ENCODE measurements at regions not wholly inside any gene's neighbourhood (a gene's known extent, or its start where the extent isn't known, plus 50 kb on each side); places are given as distances from the start of the nearest gene placed in this dataset.

DNA sequence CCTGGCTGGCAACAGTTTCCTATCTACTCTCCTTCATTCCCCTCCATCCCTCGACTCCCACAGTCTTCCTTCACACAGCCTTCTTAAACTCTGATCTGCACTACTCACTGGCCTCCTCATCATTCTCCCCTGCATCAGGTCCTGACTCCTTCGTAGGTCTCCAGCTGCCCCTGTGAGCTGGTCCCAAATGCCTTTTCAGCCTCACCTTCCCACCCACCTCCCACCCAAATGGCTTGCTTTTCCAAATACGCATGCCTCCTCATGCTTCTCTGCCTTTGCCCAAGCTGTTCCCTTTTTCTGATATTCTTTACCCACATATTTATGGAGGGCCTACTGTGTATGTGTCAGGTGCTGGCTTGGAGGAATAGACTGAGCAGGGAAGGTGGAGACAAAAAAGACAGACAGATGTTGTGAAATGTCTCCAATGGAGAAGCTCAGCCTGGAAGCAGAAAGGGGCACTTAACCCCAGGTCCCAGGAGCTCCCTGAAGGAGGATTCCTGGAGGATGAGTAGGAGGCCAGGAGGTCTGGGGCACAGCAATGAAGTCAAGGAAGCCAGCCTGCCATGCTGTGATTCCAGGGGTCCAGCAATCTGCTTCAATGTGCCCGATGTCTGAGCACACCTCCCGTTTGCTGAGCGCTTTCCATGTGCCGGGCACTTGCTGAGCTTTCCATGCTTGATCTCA lies 252.2 kb downstream of the SHQ1 start:
- no peak overlapping the region for H3K4me3 ChIP-seq
- no peaks in the 10 kb centered on the region for H3K9me3 ChIP-seq
- H4K20me1 ChIP-seq: no peaks in the 10 kb centered on the region
- H3K27ac ChIP-seq: no peak overlapping the region
- H3K4me2 ChIP-seq: no peak overlapping the region
- H3K9ac ChIP-seq: no peak overlapping the region
- H3K27me3 ChIP-seq: no peaks in the 10 kb centered on the region
- H3K36me3 ChIP-seq: no peaks in the 10 kb centered on the region
- peaks cover 52% of the 10 kb centered on the region for H3K4me1 ChIP-seq
- TF ChIP-seq Cebpa-rat (IDR thresholded peaks at IDR 0.05): no peak

DNA sequence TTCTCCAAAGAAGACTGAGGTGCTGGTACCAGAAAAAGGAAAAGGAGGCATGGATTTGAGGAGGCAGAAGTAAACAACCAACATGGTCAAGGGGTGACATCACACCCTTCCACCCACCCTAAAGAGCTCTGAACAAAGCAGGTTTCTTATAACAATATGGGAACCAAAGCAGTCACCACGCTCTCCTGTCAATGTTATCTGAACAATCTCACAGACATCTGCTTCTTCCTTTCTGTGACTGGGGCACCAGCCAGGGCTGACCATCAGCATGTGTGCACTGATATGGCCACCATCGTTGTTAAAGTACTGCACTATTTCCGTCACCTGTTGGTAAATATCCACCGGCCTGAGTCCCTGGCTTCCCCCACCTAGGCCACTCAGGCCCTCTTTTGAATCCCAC lies 252.9 kb downstream of the SHQ1 start:
- Histone ChIP-seq H3K27me3 (no peaks in the 10 kb centered on the region), H3K4me1 (peaks cover 54% of the 10 kb centered on the region), H3K36me3 (no peaks in the 10 kb centered on the region), H3K27ac (no peak overlapping the region), H3K4me2 (no peak overlapping the region), H4K20me1 (no peaks in the 10 kb centered on the region), H3K4me3 (no peak overlapping the region), H3K9me3 (no peaks in the 10 kb centered on the region), H3K9ac (no peak overlapping the region)
- TF ChIP-seq Cebpa-rat (IDR thresholded peaks at IDR 0.05): no peak

DNA sequence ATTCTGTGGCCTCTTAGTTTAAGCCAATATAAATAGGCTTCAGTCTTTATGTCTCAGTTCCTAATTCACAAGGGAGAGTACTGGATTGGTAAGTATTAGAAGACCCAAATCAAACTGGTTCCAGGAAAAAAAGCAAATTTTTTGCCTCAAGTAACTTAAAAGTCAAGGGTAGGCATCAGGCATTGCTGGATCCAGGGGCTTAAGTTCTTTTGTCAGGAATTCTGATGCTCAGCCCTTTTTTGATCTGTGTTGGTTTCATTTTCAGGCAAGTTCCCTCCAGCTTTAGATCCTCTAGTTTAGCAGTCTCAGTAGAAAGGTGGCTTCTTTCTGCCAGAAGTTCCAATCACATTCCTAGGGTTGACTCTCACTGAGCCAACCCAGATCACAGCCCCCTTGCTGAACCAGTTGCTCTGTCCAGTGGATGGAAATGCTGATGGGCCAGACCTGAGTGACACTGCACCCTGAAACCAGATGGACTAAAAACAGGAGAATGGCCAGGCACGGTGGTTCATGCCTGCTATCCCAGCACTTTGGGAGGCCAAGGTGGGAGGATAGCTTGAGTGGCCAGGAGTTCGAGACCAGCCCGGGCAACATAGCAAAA lies 253.5 kb downstream of the SHQ1 start:
- Histone ChIP-seq H3K4me2 (0 out of 2 replicates have a peak overlapping the region, but pooled peaks have one; percentile 57), H3K36me3 (no peaks in the 10 kb centered on the region), H3K4me1 (peaks cover 58% of the 10 kb centered on the region), H3K27me3 (no peaks in the 10 kb centered on the region), H3K9me3 (no peaks in the 10 kb centered on the region), H3K27ac (no peak overlapping the region), H4K20me1 (no peaks in the 10 kb centered on the region), H3K4me3 (no peak overlapping the region), H3K9ac (no peak overlapping the region)
- TF ChIP-seq Cebpa-rat (IDR thresholded peaks at IDR 0.05): no peak

DNA sequence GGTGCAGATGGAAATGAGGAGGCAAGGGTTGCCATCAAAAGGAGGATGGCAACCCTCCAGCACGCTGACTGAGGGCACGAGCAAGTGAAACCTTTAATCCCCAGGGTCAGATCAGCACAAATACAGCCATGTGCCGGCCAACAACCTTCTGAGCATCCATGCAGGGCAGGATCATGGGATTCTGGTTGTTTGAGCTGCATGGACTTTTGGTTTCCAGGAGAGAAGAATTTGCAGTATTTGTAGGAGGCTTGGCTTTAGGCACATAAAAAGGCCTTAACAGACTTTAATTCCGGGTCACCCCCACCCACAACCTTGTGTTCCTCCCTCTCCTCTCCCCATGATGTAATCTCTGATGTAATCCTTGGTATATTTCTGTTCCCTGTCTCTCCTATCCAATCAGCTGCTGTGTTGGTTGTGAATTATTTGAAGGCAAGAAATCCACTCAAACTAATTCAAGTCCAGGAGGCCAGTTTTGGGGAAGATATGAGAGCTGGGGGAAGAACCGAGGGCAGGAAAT lies 254.3 kb downstream of the SHQ1 start:
- no peaks in the 10 kb centered on the region for H3K36me3 ChIP-seq
- TF ChIP-seq Cebpa-rat (IDR thresholded peaks at IDR 0.05): no peak
- peaks cover 54% of the 10 kb centered on the region for H3K4me1 ChIP-seq
- H4K20me1 ChIP-seq: no peaks in the 10 kb centered on the region
- no peak overlapping the region for H3K9ac ChIP-seq
- peak overlapping the region; percentile 57 for H3K4me2 ChIP-seq
- no peak overlapping the region for H3K27ac ChIP-seq
- H3K4me3 ChIP-seq: no peak overlapping the region
- no peaks in the 10 kb centered on the region for H3K9me3 ChIP-seq
- H3K27me3 ChIP-seq: no peaks in the 10 kb centered on the region

DNA sequence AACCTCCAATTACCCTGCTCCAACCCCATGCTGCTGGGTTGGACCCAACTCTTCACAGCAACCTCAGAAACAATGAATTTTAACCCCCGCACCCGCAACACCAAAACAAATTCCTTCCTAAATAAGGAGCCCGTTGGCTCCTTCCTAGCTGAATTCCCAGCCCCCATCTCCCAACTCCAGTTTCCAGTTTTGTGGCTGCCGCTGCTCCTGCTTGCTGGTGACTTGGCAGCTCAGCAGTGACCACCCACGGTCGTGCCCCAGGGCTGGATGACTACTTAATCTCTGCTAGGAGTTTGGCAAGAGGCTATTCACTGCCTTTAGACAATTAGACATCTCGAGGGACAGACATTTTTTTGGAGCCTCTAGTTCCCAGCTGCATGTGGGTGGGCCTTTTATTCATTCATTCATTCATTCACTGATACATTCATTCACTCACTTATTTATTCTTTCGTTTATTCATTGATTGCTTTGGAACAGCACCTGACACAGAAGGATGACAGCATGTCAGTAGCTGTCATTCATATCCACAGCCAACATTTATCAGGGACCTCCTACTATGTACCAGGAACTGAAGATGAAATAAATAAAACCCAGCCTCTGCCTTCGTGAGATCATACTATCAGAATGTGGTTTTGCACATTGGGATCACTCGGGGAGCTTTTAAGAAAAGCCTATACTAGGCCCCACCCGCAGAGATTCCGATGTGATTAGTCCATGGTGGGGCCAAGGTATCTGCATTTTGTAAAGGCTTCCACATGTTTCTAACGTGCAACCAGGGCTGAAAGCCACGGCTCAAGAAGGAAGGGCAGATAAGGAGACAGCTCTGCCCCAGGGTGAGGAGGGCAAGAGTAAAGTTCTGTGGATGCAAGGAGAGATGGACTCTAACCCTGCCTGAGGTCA lies 256.5 kb downstream of the SHQ1 start:
- TF ChIP-seq Cebpa-rat (IDR thresholded peaks at IDR 0.05): no peak
- no peak overlapping the region for H3K9ac ChIP-seq
- no peak overlapping the region for H3K27ac ChIP-seq
- no peaks in the 10 kb centered on the region for H3K9me3 ChIP-seq
- H3K27me3 ChIP-seq: peaks cover under 1% of the 10 kb centered on the region; the same call in 1 of the 2 replicates
- H3K4me2 ChIP-seq: no peak overlapping the region
- no peaks in the 10 kb centered on the region for H4K20me1 ChIP-seq
- H3K4me1 ChIP-seq: peaks cover 34% of the 10 kb centered on the region
- H3K36me3 ChIP-seq: no peaks in the 10 kb centered on the region
- no peak overlapping the region for H3K4me3 ChIP-seq

DNA sequence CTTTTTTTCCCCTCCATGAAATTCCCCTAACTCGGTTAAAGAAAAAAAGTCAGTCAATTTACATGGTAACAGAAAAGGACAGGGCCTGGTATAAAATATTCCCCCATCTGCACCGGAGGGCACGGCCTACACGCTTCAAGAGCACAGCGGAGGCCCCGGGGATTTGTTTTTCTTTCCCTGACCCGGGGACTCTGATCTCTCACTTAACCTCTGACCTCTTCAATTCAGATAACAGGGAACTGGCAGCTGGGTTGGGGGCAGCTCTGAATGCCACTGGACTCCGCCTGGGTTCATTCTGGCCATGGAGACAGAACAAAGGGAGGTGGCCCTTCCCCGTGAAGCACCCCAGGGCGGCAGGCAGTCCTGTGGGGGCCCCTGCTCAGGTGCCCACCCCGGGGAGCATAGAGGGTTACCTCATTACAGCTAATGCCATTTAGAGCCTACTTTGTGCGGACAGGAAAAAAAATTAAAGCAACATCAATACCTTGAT lies 257.5 kb downstream of the SHQ1 start:
- no peaks in the 10 kb centered on the region for H4K20me1 ChIP-seq
- H3K9ac ChIP-seq: no peak overlapping the region
- H3K27me3 ChIP-seq: peaks cover 5% of the 10 kb centered on the region; the same call in 1 of the 2 replicates
- TF ChIP-seq Cebpa-rat (IDR thresholded peaks at IDR 0.05): no peak
- H3K27ac ChIP-seq: no peak overlapping the region
- H3K9me3 ChIP-seq: no peaks in the 10 kb centered on the region
- H3K4me1 ChIP-seq: peaks cover 30% of the 10 kb centered on the region
- no peak overlapping the region for H3K4me3 ChIP-seq
- no peaks in the 10 kb centered on the region for H3K36me3 ChIP-seq
- H3K4me2 ChIP-seq: peak overlapping the region; percentile 48

DNA sequence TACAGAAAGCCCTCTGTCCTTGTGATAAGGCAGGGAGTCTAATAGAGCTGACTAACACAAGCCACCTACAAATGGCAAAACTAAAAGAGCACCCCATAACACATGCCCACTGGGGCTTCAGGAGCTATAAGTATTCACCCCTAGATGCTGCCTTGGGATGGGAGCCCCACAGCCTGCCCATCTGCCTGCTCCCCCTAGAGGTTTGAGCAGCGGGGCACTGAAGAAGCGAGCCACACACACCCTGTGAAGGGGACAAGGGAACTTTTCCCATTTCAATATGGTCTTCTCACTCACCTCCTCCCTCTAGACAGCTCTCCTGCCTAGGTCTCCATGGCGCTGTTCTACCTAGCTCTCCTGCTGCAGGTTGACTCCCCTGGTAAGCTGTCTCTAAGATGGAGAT lies 261.0 kb downstream of the SHQ1 start:
- Histone ChIP-seq H3K4me3 (no peak overlapping the region), H3K27me3 (peaks cover 5% of the 10 kb centered on the region; the same call in 1 of the 2 replicates), H4K20me1 (peaks cover 5% of the 10 kb centered on the region; the same call in 1 of the 2 replicates), H3K27ac (no peak overlapping the region), H3K4me2 (no peak overlapping the region), H3K9ac (no peak overlapping the region), H3K4me1 (peaks cover 35% of the 10 kb centered on the region), H3K9me3 (no peaks in the 10 kb centered on the region), H3K36me3 (no peaks in the 10 kb centered on the region)
- TF ChIP-seq Cebpa-rat (IDR thresholded peaks at IDR 0.05): no peak

DNA sequence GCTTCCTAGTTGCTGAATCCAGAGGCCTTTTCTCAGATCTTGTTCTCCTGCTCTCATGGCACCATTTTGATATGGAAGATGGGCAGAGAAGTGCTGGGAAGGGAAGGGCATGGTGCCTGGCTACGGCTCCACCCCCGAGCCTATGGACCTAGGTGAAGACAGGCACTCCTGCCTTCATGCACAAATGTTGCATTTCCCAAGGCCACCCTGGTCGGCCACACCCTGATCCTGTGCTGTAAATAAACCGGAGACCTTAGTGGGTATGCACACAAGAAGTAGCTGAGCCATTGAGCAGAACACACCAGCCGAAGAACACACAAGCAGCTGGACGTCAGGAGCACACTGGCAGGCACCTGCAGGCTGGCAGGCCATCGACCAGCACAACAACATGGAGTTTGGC lies 261.6 kb downstream of the SHQ1 start:
- Histone ChIP-seq H3K27me3 (peaks cover 5% of the 10 kb centered on the region; the same call in 1 of the 2 replicates), H3K9me3 (no peaks in the 10 kb centered on the region), H3K9ac (no peak overlapping the region), H3K36me3 (no peaks in the 10 kb centered on the region), H4K20me1 (peaks cover 11% of the 10 kb centered on the region; the same call in 1 of the 2 replicates), H3K4me2 (no peak overlapping the region), H3K4me1 (peaks cover 41% of the 10 kb centered on the region), H3K27ac (no peak overlapping the region), H3K4me3 (no peak overlapping the region)
- TF ChIP-seq Cebpa-rat (IDR thresholded peaks at IDR 0.05): no peak

DNA sequence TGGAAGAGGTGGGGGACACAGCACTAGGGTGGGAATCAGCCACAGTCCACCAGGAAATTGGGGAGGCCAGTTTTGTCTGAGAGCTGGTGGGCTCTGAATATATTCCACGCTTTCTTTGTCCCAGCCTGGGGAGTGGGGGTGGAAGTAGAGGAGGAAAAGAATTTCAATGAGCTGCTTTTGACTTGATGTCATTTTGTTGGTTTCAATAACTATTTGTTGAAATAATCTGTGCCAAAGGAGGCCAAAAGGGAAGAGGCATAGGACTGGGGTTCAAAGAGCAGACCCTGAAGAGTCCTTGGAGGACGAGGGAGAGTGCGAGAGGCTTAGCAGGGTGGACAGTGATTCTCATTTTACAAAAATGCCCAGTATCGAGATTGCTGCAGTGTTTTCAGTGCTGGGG lies 262.3 kb downstream of the SHQ1 start:
- Histone ChIP-seq H3K27ac (no peak overlapping the region), H3K4me2 (no peak overlapping the region)
- no peak for TF ChIP-seq Cebpa-rat (IDR thresholded peaks at IDR 0.05)

More for the DNA sequence above, 262.3 kb downstream of the SHQ1 start:
- H3K9me3 ChIP-seq: no peaks in the 10 kb centered on the region
- no peak overlapping the region for H3K9ac ChIP-seq
- H3K27me3 ChIP-seq: peaks cover 5% of the 10 kb centered on the region
- peaks cover 43% of the 10 kb centered on the region for H3K4me1 ChIP-seq
- no peak overlapping the region for H3K4me3 ChIP-seq
- no peaks in the 10 kb centered on the region for H3K36me3 ChIP-seq
- H4K20me1 ChIP-seq: peaks cover 14% of the 10 kb centered on the region; the same call in 1 of the 2 replicates

Data from BLaER1 (cell line).